ENCODE measurements at regions not wholly inside any gene's neighbourhood (a gene's known extent, or its start where the extent isn't known, plus 50 kb on each side); places are given as distances from the start of the nearest gene placed in this dataset.

GRCh38 chr9:115396071-115396529, 278.1 kb upstream of the TNC start:
- no peak overlapping the region for H3K4me3 ChIP-seq (ENCODE audit: low read depth, low read length)
- no peak for TF ChIP-seq CTCF (IDR thresholded peaks at IDR 0.05; ENCODE audit: borderline replicate concordance, insufficient read depth, low read depth, low read length)

GRCh38 chr9:115397591-115398312, 279.8 kb upstream of the TNC start:
- no peak for TF ChIP-seq CTCF (IDR thresholded peaks at IDR 0.05; ENCODE audit: borderline replicate concordance, insufficient read depth, low read depth, low read length)
- no peak overlapping the region for H3K4me3 ChIP-seq (ENCODE audit: low read depth, low read length)

GRCh38 chr9:115398313-115398650, 280.3 kb upstream of the TNC start:
- no peak overlapping the region for H3K4me3 ChIP-seq (ENCODE audit: low read depth, low read length)
- TF ChIP-seq CTCF (IDR thresholded peaks at IDR 0.05; ENCODE audit: borderline replicate concordance, insufficient read depth, low read depth, low read length) = no peak

GRCh38 chr9:115398996-115399395, 281.0 kb upstream of the TNC start:
- TF ChIP-seq CTCF (IDR thresholded peaks at IDR 0.05; ENCODE audit: borderline replicate concordance, insufficient read depth, low read depth, low read length) = no peak
- H3K4me3 ChIP-seq (ENCODE audit: low read depth, low read length) = no peak overlapping the region

GRCh38 chr9:115400796-115401195, 282.8 kb upstream of the TNC start:
- no peak overlapping the region for H3K4me3 ChIP-seq (ENCODE audit: low read depth, low read length)
- TF ChIP-seq CTCF (IDR thresholded peaks at IDR 0.05; ENCODE audit: borderline replicate concordance, insufficient read depth, low read depth, low read length) = no peak

GRCh38 chr9:115401756-115402327, 283.9 kb upstream of the TNC start:
- H3K4me3 ChIP-seq (ENCODE audit: low read depth, low read length) = no peak overlapping the region
- TF ChIP-seq CTCF (IDR thresholded peaks at IDR 0.05; ENCODE audit: borderline replicate concordance, insufficient read depth, low read depth, low read length) = no peak

- no peak for TF ChIP-seq CTCF (IDR thresholded peaks at IDR 0.05; ENCODE audit: borderline replicate concordance, insufficient read depth, low read depth, low read length)
These were observed 285.8 kb upstream of the TNC start for GRCh38 chr9:115403753-115404152.

More at GRCh38 chr9:115403753-115404152, 285.8 kb upstream of the TNC start:
- no peak overlapping the region for H3K4me3 ChIP-seq (ENCODE audit: low read depth, low read length)
